ENCODE measurements at regions not wholly inside any gene's neighbourhood (a gene's known extent, or its start where the extent isn't known, plus 50 kb on each side); places are given as distances from the start of the nearest gene placed in this dataset.
"Not testable (repeated sequence)": the region's sequence is repeated elsewhere in the genome, so short reads cannot be mapped to it uniquely, and the experiment has no call there.

DNA sequence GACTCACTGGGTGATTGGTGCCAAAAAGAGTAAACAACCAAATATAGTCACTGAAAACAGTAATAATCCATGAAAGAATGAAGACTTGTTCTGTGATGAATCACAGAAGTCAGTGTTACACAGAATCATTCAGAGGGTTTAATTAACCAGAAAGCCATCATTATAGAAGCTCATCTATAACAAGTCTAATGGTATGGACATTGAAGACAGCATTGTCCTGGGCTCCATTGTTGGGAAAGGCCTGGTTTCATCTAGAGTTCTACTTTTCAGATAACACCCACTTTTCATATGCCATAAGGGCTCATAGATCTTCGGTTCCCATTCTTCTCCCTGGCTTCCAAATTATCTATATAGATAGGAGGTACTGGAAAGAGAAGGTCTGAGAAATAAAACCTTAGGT lies 80.3 kb upstream of the ZWINT start:
- not testable (repeated sequence) for DNase-seq; H3K36me3 Mint-ChIP-seq; H3K4me1 Mint-ChIP-seq; H3K27me3 Mint-ChIP-seq; ATAC-seq (replicated peaks); H3K4me3 Mint-ChIP-seq; H3K9me3 Mint-ChIP-seq; H3K27ac Mint-ChIP-seq
